Epithelial cell of proximal tubule (primary cell): ENCODE measurements at regions not wholly inside any gene's neighbourhood (a gene's known extent, or its start where the extent isn't known, plus 50 kb on each side); places are given as distances from the start of the nearest gene placed in this dataset.

Experiments
- DNase-seq: peaks from one replicate; pipeline ENCODE4 v3.0.0-alpha.2; 2011; ENCODE audit warnings: low read depth
- H3K4me3 ChIP-seq: 2 replicates; pipeline ENCODE4 v1.5.1; 2011; ENCODE audit warnings: low read depth, mild to moderate bottlenecking, low read length
- TF ChIP-seq, protein P1 (sequence below): conservative IDR thresholded peaks from 2 replicates; pipeline ENCODE4 v1.5.1; 2012; ENCODE audit warnings: low read depth, mild to moderate bottlenecking, low read length

DNA sequence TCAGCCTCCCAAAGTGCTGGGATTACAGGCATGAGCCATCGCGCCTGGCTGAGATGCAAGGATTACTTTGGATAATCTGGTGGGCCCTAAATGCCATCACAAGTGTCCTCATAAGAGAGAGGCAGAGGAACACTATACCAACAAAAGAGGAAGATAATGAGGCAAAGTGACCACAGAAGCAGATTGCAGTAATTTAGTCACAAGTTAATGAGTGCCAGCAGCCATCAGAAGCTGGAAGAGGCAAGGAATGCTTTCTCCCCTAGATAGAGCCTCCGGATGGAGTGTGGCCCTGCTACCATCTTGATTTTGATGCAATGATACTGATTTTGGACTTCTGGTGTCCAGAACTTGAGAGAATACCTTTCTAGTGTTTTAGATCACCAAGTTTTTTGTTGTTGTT lies 122.3 kb downstream of the SPATA31D1 start:
- DNase-seq, result no peak
- TF ChIP-seq, protein P1, sequence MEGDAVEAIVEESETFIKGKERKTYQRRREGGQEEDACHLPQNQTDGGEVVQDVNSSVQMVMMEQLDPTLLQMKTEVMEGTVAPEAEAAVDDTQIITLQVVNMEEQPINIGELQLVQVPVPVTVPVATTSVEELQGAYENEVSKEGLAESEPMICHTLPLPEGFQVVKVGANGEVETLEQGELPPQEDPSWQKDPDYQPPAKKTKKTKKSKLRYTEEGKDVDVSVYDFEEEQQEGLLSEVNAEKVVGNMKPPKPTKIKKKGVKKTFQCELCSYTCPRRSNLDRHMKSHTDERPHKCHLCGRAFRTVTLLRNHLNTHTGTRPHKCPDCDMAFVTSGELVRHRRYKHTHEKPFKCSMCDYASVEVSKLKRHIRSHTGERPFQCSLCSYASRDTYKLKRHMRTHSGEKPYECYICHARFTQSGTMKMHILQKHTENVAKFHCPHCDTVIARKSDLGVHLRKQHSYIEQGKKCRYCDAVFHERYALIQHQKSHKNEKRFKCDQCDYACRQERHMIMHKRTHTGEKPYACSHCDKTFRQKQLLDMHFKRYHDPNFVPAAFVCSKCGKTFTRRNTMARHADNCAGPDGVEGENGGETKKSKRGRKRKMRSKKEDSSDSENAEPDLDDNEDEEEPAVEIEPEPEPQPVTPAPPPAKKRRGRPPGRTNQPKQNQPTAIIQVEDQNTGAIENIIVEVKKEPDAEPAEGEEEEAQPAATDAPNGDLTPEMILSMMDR, result no peak

DNA sequence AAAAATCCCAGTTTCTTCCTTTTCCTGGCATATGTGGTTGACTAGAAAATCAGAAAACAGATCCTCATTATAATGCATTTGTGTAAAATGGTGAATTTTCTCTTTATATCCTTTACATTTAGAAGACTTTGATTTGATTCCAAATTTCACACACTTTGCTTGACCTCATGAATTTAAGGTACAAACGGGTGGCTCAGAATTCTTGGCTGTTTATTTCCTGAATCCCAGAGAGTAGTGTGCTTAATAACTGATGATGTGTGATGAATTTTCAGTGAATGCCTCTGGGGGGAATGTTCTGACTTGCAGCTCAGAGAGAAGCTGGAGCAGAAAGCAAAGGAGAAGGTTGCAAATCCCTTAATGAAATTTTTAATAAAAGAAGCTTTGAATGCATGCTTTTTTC lies 126.8 kb downstream of the SPATA31D1 start:
- no peak overlapping the region for H3K4me3 ChIP-seq
- DNase-seq, result no peak
- TF ChIP-seq, protein P1, result no peak

More for the DNA sequence above, 122.3 kb downstream of the SPATA31D1 start:
- H3K4me3 ChIP-seq, result no peak overlapping the region

DNA sequence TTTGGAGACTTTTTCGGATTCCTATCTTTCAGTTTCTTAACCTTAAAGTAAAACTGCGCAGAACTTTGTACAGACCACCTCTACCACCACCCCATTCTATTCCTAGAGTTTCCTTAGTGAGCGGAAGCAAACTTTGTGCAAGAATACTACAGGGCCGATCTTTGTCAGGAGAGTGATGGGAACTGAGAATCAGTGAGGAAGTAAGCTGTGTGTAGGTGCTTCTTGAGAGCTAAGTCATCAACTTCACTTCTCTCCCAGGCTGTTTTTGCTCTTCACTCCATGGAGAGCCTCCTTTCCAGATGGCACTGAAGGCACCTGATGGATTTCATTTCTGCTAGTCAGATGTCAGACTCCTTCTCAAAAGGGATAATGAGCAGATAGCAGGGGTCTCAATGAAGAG lies 127.3 kb downstream of the SPATA31D1 start:
- no peak overlapping the region for H3K4me3 ChIP-seq
- TF ChIP-seq, protein P1, result no peak
- DNase-seq, result no peak

DNA sequence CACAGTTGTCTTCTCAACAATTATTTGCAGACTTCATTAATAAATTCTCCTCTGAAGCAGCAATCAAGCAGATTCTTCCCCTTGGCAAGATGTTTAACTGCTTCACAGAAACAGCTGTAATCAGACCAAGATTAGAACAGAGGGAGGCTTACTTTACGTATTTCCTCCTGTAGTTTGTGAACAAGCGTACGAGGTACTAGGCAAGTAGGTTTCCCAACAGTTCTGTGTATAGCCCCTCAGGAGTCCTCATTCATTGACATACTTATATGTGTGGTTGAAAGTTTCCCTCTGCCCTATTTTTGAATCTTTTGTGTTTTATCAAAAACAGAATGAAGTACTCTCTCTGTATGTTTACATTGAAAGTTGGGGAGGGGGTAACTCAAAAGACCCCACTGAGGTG lies 128.0 kb downstream of the SPATA31D1 start:
- TF ChIP-seq, protein P1, result no peak
- DNase-seq, result no peak
- no peak overlapping the region for H3K4me3 ChIP-seq

- no peak overlapping the region for H3K4me3 ChIP-seq
- DNase-seq, result no peak
- TF ChIP-seq, protein P1, result no peak
These were observed 128.6 kb downstream of the SPATA31D1 start for GRCh38 chr9:82117026-82117811.

DNA sequence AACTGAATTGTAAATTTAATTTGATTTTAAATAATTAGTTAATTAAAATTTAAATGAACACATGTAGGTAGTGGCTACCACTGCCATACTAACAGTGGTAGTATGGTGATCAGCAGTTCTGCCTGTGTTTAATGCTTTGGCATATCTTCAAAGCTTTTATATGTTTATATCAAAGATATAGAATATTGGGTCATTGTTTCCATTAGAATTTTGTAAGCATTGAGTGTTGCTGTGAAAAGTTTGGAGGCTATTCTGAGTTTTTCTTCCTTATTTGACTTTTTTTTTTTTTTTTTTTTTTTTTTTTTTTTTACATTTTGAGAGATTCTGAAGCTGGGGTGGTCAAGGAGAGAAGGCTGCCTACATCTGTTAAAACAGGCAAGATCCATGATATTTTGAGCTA lies 134.2 kb downstream of the SPATA31D1 start:
- DNase-seq, result no peak
- TF ChIP-seq, protein P1, result no peak
- no peak overlapping the region for H3K4me3 ChIP-seq

GRCh38 chr9:82124090-82124489 lies 135.5 kb downstream of the SPATA31D1 start:
- peak; percentile 42 for DNase-seq
- no peak overlapping the region for H3K4me3 ChIP-seq
- TF ChIP-seq, protein P1, result no peak
